Right atrium auricular region (tissue), 2 donors: ENCODE measurements at regions not wholly inside any gene's neighbourhood (a gene's known extent, or its start where the extent isn't known, plus 50 kb on each side); places are given as distances from the start of the nearest gene placed in this dataset.

Experiments used
- DNase-seq: peaks from one replicate; pipeline ENCODE4 v3.0.0-alpha.2; 2019; ENCODE audit warnings: low spot score
- H3K27ac ChIP-seq, 2 donors: fragments of 200-600 bp; sonication (generic); 1 replicate in 1 of 2; 2 replicates in 1 of 2; pipeline ENCODE4 v1.5.1; 2016 to 2019
- H3K27me3 ChIP-seq, 2 donors: fragments of 200-600 bp; sonication (generic); one replicate each; pipeline versions ENCODE4 v1.5.1 to v1.6.0; 2017 to 2019
- H3K36me3 ChIP-seq: fragments of 200-600 bp; sonication (generic); one replicate; pipeline ENCODE4 v1.5.1; 2016
- H3K4me1 ChIP-seq, 2 donors: fragments of 200-600 bp; sonication (generic); one replicate each; pipeline versions ENCODE4 v1.5.1 to v1.6.0; 2017 to 2019
- H3K4me3 ChIP-seq, 2 donors: fragments of 200-600 bp; sonication (generic); 1 replicate in 1 of 2; 2 replicates in 1 of 2; pipeline ENCODE4 v1.5.1; 2017 to 2019; ENCODE audit warnings: mild to moderate bottlenecking in 1 of 2, moderate library complexity in 1 of 2
- H3K9me3 ChIP-seq, 2 donors: fragments of 200-600 bp; sonication (generic); one replicate each; pipeline ENCODE4 v1.5.1; 2019
- CTCF ChIP-seq, 2 donors: fragments of 200-600 bp; sonication (generic); IDR thresholded peaks; one replicate each; pipeline ENCODE4 v1.5.1; 2019; ENCODE audit warnings: antibody characterized with exemption in 2 of 2

- TF ChIP-seq CTCF (IDR thresholded peaks at IDR 0.05), result no peak
- no peaks in the 10 kb centered on the region for H3K36me3 ChIP-seq
- no peak for DNase-seq
- H3K27me3 ChIP-seq, result no peaks in the 10 kb centered on the region
- no peak overlapping the region for H3K27ac ChIP-seq
- no peaks in the 10 kb centered on the region for H3K9me3 ChIP-seq
- no peak overlapping the region for H3K4me3 ChIP-seq
- H3K4me1 ChIP-seq, result peaks cover 0 to 15% of the 10 kb centered on the region in 2 donors
Measured at GRCh38 chr4:78666830-78667258, 109.3 kb upstream of the BMP2K start.

- Histone ChIP-seq H3K27ac (peak overlapping the region in 1 of 2 donors; percentile 10), H3K27me3 (no peaks in the 10 kb centered on the region), H3K4me3 (no peak overlapping the region), H3K36me3 (no peaks in the 10 kb centered on the region), H3K4me1 (peaks cover 0 to 11% of the 10 kb centered on the region in 2 donors), H3K9me3 (no peaks in the 10 kb centered on the region)
- DNase-seq, result no peak
- no peak for TF ChIP-seq CTCF (IDR thresholded peaks at IDR 0.05)
Measured at GRCh38 chr4:78667325-78667724, 108.8 kb upstream of the BMP2K start.

- no peak overlapping the region for H3K4me3 ChIP-seq
- H3K36me3 ChIP-seq, result no peaks in the 10 kb centered on the region
- H3K9me3 ChIP-seq, result no peaks in the 10 kb centered on the region
- no peak for TF ChIP-seq CTCF (IDR thresholded peaks at IDR 0.05)
- DNase-seq, result no peak
- no peaks in the 10 kb centered on the region for H3K27me3 ChIP-seq
- no peak overlapping the region for H3K27ac ChIP-seq
- peaks cover 0 to 8% of the 10 kb centered on the region in 2 donors for H3K4me1 ChIP-seq
Measured at GRCh38 chr4:78667764-78668163, 108.4 kb upstream of the BMP2K start.

GRCh38 chr4:78669453-78669852 is 106.7 kb upstream of the BMP2K start:
- Histone ChIP-seq H3K36me3 (no peaks in the 10 kb centered on the region), H3K9me3 (no peaks in the 10 kb centered on the region), H3K27me3 (no peaks in the 10 kb centered on the region), H3K4me1 (peaks cover 0 to 4% of the 10 kb centered on the region in 2 donors), H3K4me3 (no peak overlapping the region), H3K27ac (no peak overlapping the region)
- no peak for DNase-seq
- TF ChIP-seq CTCF (IDR thresholded peaks at IDR 0.05), result peak in 1 of 2 donors; percentile 8

GRCh38 chr4:78671903-78672815 is 104.0 kb upstream of the BMP2K start:
- Histone ChIP-seq H3K9me3 (no peaks in the 10 kb centered on the region), H3K4me3 (no peak overlapping the region), H3K4me1 (peaks cover 0 to 4% of the 10 kb centered on the region in 2 donors), H3K27me3 (no peaks in the 10 kb centered on the region), H3K27ac (no peak overlapping the region), H3K36me3 (no peaks in the 10 kb centered on the region)
- TF ChIP-seq CTCF (IDR thresholded peaks at IDR 0.05), result no peak
- DNase-seq, result no peak
